Uterus (tissue), 3 donors: ENCODE measurements at regions not wholly inside any gene's neighbourhood (a gene's known extent, or its start where the extent isn't known, plus 50 kb on each side); places are given as distances from the start of the nearest gene placed in this dataset.

ENCODE experiments used
- DNase-seq, 2 donors: peaks; one replicate each; pipeline ENCODE4 v3.0.0-alpha.2; 2019 to 2020
- H3K27ac ChIP-seq, 2 donors: fragments of 200-600 bp; sonication (generic); 1 replicate in 1 of 2; 2 replicates in 1 of 2; pipeline ENCODE4 v1.5.1; 2016 to 2018
- H3K27me3 ChIP-seq, 2 donors: fragments of 200-600 bp; sonication (generic); one replicate each; pipeline ENCODE4 v1.5.1; 2018 to 2019; ENCODE audit warnings: control low read depth in 1 of 2
- H3K36me3 ChIP-seq, 2 donors: fragments of 200-600 bp; sonication (generic); one replicate each; pipeline ENCODE4 v1.5.1; 2019; ENCODE audit warnings: control low read depth in 1 of 2
- H3K4me1 ChIP-seq, 2 donors: fragments of 200-600 bp; sonication (generic); one replicate each; pipeline ENCODE4 v1.5.1; 2018 to 2019; ENCODE audit warnings: control low read depth in 1 of 2
- H3K4me3 ChIP-seq, 2 donors: fragments of 200-600 bp; sonication (generic); 1 replicate in 1 of 2; 2 replicates in 1 of 2; pipeline ENCODE4 v1.5.1; 2018 to 2019; ENCODE audit warnings: mild to moderate bottlenecking in 1 of 2
- H3K9me3 ChIP-seq, 2 donors: fragments of 200-600 bp; sonication (generic); one replicate each; pipeline ENCODE4 v1.5.1; 2019; ENCODE audit warnings: control low read depth in 1 of 2
- CTCF ChIP-seq, 4 experiments: fragments of 200-600 bp in 2 of 4; fragments of 450-650 bp in 2 of 4; sonication (generic) in 2 of 4; IDR thresholded peaks; one replicate each; pipeline ENCODE4 v1.5.1; 2016 to 2019; ENCODE audit warnings: antibody characterized with exemption in 4 of 4, mild to moderate bottlenecking in 2 of 4, moderate library complexity in 1 of 4
- POLR2A ChIP-seq, 2 donors: fragments of 450-650 bp; IDR thresholded peaks; one replicate each; pipeline ENCODE4 v1.6.1; 2016; ENCODE audit warnings: antibody characterized with exemption in 2 of 2, mild to moderate bottlenecking in 1 of 2, moderate library complexity in 1 of 2
- intact Hi-C: fragments of 100-400 bp; cut with DNase I; formaldehyde crosslinking; loops from one replicate; pipeline ENCODE4 v1.15.1; 2023; ENCODE audit warnings: low total_unique reads
- donor health status: DM: yes; HTN: yes; CAD: no.

GRCh38 chr9:29968831-29969230, 2395.6 kb upstream of the C9orf72 start:
- no peak for TF ChIP-seq CTCF (IDR thresholded peaks at IDR 0.05)
- no peak for TF ChIP-seq POLR2A (IDR thresholded peaks at IDR 0.05)
- no peaks in the 10 kb centered on the region for H3K27me3 ChIP-seq
- no peak overlapping the region for H3K27ac ChIP-seq
- DNase-seq = no peak
- intact Hi-C loops = no loop called here
- no peak overlapping the region for H3K4me3 ChIP-seq
- no peaks in the 10 kb centered on the region for H3K9me3 ChIP-seq
- no peaks in the 10 kb centered on the region for H3K4me1 ChIP-seq
- no peaks in the 10 kb centered on the region for H3K36me3 ChIP-seq

- intact Hi-C loops = no loop called here
- TF ChIP-seq POLR2A (IDR thresholded peaks at IDR 0.05) (no peak), CTCF (IDR thresholded peaks at IDR 0.05) (no peak)
- Histone ChIP-seq H3K4me3 (no peak overlapping the region), H3K27me3 (no peaks in the 10 kb centered on the region), H3K27ac (no peak overlapping the region), H3K36me3 (no peaks in the 10 kb centered on the region), H3K9me3 (no peaks in the 10 kb centered on the region), H3K4me1 (no peaks in the 10 kb centered on the region)
- DNase-seq = no peak
These were observed 2396.1 kb upstream of the C9orf72 start for GRCh38 chr9:29969408-29969807.

- Histone ChIP-seq H3K27me3 (no peaks in the 10 kb centered on the region), H3K9me3 (no peaks in the 10 kb centered on the region), H3K4me3 (no peak overlapping the region), H3K27ac (no peak overlapping the region), H3K36me3 (no peaks in the 10 kb centered on the region), H3K4me1 (no peaks in the 10 kb centered on the region)
- no peak for TF ChIP-seq POLR2A (IDR thresholded peaks at IDR 0.05)
- no peak for TF ChIP-seq CTCF (IDR thresholded peaks at IDR 0.05)
- DNase-seq = no peak
- intact Hi-C loops = no loop called here
These were observed 2396.8 kb upstream of the C9orf72 start for GRCh38 chr9:29969856-29970647.

GRCh38 chr9:29974197-29974596, 2400.9 kb upstream of the C9orf72 start:
- no peaks in the 10 kb centered on the region for H3K4me1 ChIP-seq
- H3K36me3 ChIP-seq = no peaks in the 10 kb centered on the region
- intact Hi-C loops = no loop called here
- no peaks in the 10 kb centered on the region for H3K27me3 ChIP-seq
- H3K4me3 ChIP-seq = no peak overlapping the region
- H3K9me3 ChIP-seq = no peaks in the 10 kb centered on the region
- TF ChIP-seq POLR2A (IDR thresholded peaks at IDR 0.05) = no peak
- no peak for TF ChIP-seq CTCF (IDR thresholded peaks at IDR 0.05)
- H3K27ac ChIP-seq = no peak overlapping the region
- no peak for DNase-seq

- no peaks in the 10 kb centered on the region for H3K4me1 ChIP-seq
- no peak for DNase-seq
- H3K27ac ChIP-seq = no peak overlapping the region
- no peaks in the 10 kb centered on the region for H3K27me3 ChIP-seq
- intact Hi-C loops = no loop called here
- H3K4me3 ChIP-seq = no peak overlapping the region
- no peaks in the 10 kb centered on the region for H3K36me3 ChIP-seq
- no peaks in the 10 kb centered on the region for H3K9me3 ChIP-seq
- TF ChIP-seq CTCF (IDR thresholded peaks at IDR 0.05) (no peak), POLR2A (IDR thresholded peaks at IDR 0.05) (no peak)
These were observed 2403.7 kb upstream of the C9orf72 start for GRCh38 chr9:29976981-29977380.
